ENCODE measurements at regions not wholly inside any gene's neighbourhood (a gene's known extent, or its start where the extent isn't known, plus 50 kb on each side); places are given as distances from the start of the nearest gene placed in this dataset.

DNA sequence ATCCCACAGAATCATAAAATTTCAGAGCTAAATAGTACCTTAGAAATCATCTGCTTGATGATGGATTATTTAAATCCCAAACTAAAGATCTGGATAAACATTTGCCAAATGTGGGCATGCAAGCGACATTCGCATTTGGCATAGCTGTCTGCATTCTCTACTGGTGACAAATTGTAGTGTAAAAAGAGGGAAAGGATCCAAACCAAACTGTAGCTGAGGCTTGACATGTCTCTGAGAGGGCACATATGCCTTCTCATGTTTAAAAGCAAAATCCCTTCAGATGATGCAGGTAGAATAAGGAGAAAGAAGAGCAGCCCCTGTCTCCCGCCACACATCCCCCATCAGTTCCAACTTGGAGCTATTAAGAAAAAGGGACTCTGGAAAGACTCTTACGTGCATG, 257.5 kb upstream of the MTNR1B start:
- TF ChIP-seq, protein P1, sequence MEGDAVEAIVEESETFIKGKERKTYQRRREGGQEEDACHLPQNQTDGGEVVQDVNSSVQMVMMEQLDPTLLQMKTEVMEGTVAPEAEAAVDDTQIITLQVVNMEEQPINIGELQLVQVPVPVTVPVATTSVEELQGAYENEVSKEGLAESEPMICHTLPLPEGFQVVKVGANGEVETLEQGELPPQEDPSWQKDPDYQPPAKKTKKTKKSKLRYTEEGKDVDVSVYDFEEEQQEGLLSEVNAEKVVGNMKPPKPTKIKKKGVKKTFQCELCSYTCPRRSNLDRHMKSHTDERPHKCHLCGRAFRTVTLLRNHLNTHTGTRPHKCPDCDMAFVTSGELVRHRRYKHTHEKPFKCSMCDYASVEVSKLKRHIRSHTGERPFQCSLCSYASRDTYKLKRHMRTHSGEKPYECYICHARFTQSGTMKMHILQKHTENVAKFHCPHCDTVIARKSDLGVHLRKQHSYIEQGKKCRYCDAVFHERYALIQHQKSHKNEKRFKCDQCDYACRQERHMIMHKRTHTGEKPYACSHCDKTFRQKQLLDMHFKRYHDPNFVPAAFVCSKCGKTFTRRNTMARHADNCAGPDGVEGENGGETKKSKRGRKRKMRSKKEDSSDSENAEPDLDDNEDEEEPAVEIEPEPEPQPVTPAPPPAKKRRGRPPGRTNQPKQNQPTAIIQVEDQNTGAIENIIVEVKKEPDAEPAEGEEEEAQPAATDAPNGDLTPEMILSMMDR (conservative IDR thresholded peaks at IDR 0.05; ENCODE audit: low read depth, low read length) = no peak
- DNase-seq (ENCODE audit: low read depth) = no peak
- H3K4me3 ChIP-seq (ENCODE audit: low read depth, low read length) = no peak overlapping the region

DNA sequence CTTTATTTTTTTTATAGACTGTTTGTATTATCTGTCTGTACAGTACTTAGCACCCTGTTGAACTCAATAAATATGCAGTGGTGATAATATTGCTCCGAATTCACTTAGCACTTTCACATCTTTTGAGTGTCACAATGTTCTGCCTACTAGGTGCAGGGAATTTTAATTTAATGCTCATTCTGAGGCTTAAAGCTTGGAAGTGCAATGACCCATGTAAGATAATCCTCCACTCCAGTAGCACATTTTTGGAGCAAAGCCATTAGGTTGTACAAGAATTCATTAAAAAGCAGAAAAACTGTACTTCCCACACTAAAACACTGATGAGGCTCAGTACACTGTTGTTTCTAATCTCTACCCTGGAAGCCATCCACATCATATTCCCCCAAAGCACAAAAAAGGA, 255.3 kb upstream of the MTNR1B start:
- TF ChIP-seq, protein P1 (conservative IDR thresholded peaks at IDR 0.05; ENCODE audit: low read depth, low read length) = no peak
- no peak overlapping the region for H3K4me3 ChIP-seq (ENCODE audit: low read depth, low read length)

DNA sequence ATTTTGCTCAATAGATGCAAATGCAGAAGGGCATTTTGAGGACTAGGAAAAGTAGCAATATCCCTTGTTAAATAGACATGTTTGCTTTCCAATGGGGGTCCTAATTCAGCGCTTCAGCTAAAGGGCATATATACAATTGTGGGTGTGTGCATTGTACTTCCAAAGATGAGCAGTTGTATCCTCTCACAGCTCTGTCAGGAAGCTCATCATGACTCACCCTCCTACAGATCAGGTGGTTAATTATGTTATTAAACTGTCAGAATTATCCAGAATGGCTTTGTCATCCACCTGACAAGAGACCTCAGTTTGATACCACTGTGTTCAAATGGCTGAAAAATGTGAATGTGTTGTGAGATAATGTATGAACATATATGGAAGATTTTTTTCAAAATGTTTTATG, 252.2 kb upstream of the MTNR1B start:
- H3K4me3 ChIP-seq (ENCODE audit: low read depth, low read length) = no peak overlapping the region
- TF ChIP-seq, protein P1 (conservative IDR thresholded peaks at IDR 0.05; ENCODE audit: low read depth, low read length) = no peak
- no peak for DNase-seq (ENCODE audit: low read depth)

More for the DNA sequence above, 255.3 kb upstream of the MTNR1B start:
- no peak for DNase-seq (ENCODE audit: low read depth)

DNA sequence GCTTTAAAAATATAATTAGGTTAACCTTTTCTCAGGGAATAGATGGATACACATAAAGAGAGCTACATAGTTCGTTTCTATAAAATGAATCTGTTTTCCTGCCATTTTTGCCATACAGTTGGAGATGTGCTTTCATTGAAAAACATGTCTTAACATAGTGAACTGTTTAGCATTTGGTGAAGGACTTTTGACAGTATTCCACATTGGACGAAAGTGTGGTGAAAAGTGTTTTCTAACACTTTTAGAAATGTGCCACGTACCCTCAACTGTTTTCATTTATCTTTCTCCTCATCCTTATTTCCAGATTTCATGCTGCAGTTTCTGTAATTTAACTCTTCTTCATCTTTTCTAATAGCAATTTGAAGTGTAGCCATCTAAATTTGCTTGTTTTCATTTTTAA, 249.1 kb upstream of the MTNR1B start:
- TF ChIP-seq, protein P1 (conservative IDR thresholded peaks at IDR 0.05; ENCODE audit: low read depth, low read length) = no peak
- no peak overlapping the region for H3K4me3 ChIP-seq (ENCODE audit: low read depth, low read length)
- no peak for DNase-seq (ENCODE audit: low read depth)

DNA sequence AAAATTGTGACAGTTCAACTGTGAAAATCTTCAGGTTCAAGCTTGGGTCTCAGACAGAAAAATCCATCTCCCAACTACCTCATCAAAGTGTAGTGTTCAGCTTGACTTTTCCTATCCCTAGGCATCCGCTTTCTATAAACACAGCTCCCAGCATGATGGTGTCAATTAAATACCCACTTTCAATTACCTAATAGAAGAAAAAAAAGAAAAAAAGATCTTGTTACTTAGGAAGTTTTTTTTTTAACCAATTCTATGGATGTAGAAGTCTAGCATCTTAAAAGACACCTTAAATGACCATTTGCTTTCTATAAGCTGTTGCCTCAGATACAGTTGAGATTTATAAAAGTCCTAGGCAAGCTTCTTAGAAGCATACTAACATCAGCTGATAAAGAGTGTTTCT, 244.1 kb upstream of the MTNR1B start:
- DNase-seq (ENCODE audit: low read depth) = no peak
- TF ChIP-seq, protein P1 (conservative IDR thresholded peaks at IDR 0.05; ENCODE audit: low read depth, low read length) = no peak
- H3K4me3 ChIP-seq (ENCODE audit: low read depth, low read length) = no peak overlapping the region

DNA sequence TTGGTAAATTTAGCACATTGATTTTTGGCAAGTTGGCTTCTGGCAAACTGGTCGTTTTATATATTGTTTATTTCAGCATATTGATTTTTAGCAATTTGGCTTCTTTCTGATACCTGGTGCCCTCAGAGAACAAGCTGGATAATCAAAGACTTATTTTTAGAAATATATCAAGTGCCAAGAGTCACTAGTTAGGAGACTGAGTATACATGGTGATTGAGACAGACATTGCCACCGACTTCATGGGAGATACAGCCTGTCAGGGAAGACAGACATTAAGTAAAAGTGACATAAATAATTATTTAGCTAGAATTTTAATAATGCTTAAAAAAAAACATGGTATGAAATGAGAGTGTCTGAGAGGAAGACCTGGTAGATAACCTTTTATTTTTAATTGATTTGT, 242.3 kb upstream of the MTNR1B start:
- no peak for DNase-seq (ENCODE audit: low read depth)
- TF ChIP-seq, protein P1 (conservative IDR thresholded peaks at IDR 0.05; ENCODE audit: low read depth, low read length) = no peak
- H3K4me3 ChIP-seq (ENCODE audit: low read depth, low read length) = no peak overlapping the region

DNA sequence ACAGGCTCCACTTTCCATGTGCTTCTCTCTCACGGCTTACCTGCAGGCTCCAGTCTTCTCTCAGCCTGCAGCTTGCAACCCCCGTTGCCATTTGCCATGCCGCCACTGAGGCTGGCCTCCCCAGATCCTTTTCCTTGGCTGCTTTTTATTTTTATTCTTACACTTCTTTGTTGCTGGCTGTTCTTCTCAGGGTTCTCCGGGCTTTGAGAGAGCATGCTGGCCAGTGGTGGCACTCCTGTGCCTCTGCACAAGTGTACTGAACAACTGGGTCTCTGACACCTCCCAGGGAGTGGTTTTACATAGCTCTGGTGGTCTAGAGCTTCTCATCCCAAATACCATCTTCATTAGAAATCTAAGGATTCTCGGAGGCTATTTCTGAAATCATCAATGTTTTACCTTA, 241.7 kb upstream of the MTNR1B start:
- TF ChIP-seq, protein P1 (conservative IDR thresholded peaks at IDR 0.05; ENCODE audit: low read depth, low read length) = no peak
- H3K4me3 ChIP-seq (ENCODE audit: low read depth, low read length) = no peak overlapping the region
- no peak for DNase-seq (ENCODE audit: low read depth)

Data from choroid plexus epithelial cell (primary cell).